ENCODE measurements at regions not wholly inside any gene's neighbourhood (a gene's known extent, or its start where the extent isn't known, plus 50 kb on each side); places are given as distances from the start of the nearest gene placed in this dataset.
A peak's percentile ranks its signal among the peaks of the same experiment; 100 is the strongest.

- Histone ChIP-seq H3K9me3 (peaks cover 0 to 1% (median 0%) of the 10 kb centered on the region in 4 donors), H3K4me3 (no peak overlapping the region), H3K27me3 (no peaks in the 10 kb centered on the region), H3K36me3 (no peaks in the 10 kb centered on the region), H3K27ac (no peak overlapping the region), H3K4me1 (no peaks in the 10 kb centered on the region)
- TF ChIP-seq POLR2A (IDR thresholded peaks at IDR 0.05) (no peak), POLR2AphosphoS5 (IDR thresholded peaks at IDR 0.05) (no peak), CTCF (IDR thresholded peaks at IDR 0.05) (no peak), EP300 (IDR thresholded peaks at IDR 0.05) (no peak)
- no peak for DNase-seq
- intact Hi-C loops (cut with DNase I; ENCODE audit: low total_unique reads) = no loop called here
Measured at GRCh38 chr6:79801362-79801761, 146.0 kb downstream of the ELOVL4 start.

- no peaks in the 10 kb centered on the region for H3K36me3 ChIP-seq
- H3K4me3 ChIP-seq = no peak overlapping the region
- H3K9me3 ChIP-seq = no peaks in the 10 kb centered on the region
- WGBS, 5 donors = 45 to 65% (median 53%) methylated on average over 2 of the region's 2 CpGs
- no peaks in the 10 kb centered on the region for H3K27me3 ChIP-seq
- no peaks in the 10 kb centered on the region for H3K4me1 ChIP-seq
- TF ChIP-seq CTCF (IDR thresholded peaks at IDR 0.05) (no peak), POLR2A (IDR thresholded peaks at IDR 0.05) (no peak), EP300 (IDR thresholded peaks at IDR 0.05) (no peak), POLR2AphosphoS5 (IDR thresholded peaks at IDR 0.05) (no peak)
- DNase-seq = no peak
- no peak overlapping the region for H3K27ac ChIP-seq
- intact Hi-C loops (cut with DNase I; ENCODE audit: low total_unique reads) = no loop called here
Measured at GRCh38 chr6:79798841-79799240, 148.5 kb downstream of the ELOVL4 start.

GRCh38 chr6:79797912-79798311 is 149.4 kb downstream of the ELOVL4 start:
- no peaks in the 10 kb centered on the region for H3K27me3 ChIP-seq
- intact Hi-C loops (cut with DNase I; ENCODE audit: low total_unique reads) = no loop called here
- H3K9me3 ChIP-seq = no peaks in the 10 kb centered on the region
- peak in 1 of 2 donors; percentile 18 for DNase-seq
- no peaks in the 10 kb centered on the region for H3K4me1 ChIP-seq
- WGBS, 5 donors = 39 to 61% (median 47%) methylated on average over 2 of the region's 2 CpGs
- TF ChIP-seq EP300 (IDR thresholded peaks at IDR 0.05) (no peak), POLR2AphosphoS5 (IDR thresholded peaks at IDR 0.05) (no peak), CTCF (IDR thresholded peaks at IDR 0.05) (no peak), POLR2A (IDR thresholded peaks at IDR 0.05) (no peak)
- no peak overlapping the region for H3K4me3 ChIP-seq
- no peaks in the 10 kb centered on the region for H3K36me3 ChIP-seq
- H3K27ac ChIP-seq = no peak overlapping the region

- Histone ChIP-seq H3K27ac (no peak overlapping the region), H3K4me3 (no peak overlapping the region), H3K27me3 (no peaks in the 10 kb centered on the region), H3K36me3 (no peaks in the 10 kb centered on the region), H3K9me3 (no peaks in the 10 kb centered on the region), H3K4me1 (no peaks in the 10 kb centered on the region)
- TF ChIP-seq EP300 (IDR thresholded peaks at IDR 0.05) (no peak), POLR2AphosphoS5 (IDR thresholded peaks at IDR 0.05) (no peak), POLR2A (IDR thresholded peaks at IDR 0.05) (no peak), CTCF (IDR thresholded peaks at IDR 0.05) (no peak)
- intact Hi-C loops (cut with DNase I; ENCODE audit: low total_unique reads) = no loop called here
- 88 to 95% (median 93%) methylated on average over 3 of the region's 3 CpGs for WGBS, 5 donors
- no peak for DNase-seq
Measured at GRCh38 chr6:79797163-79797764, 150.1 kb downstream of the ELOVL4 start.

All from stomach (tissue), 8 donors.